Fibroblast of mammary gland (primary cell): ENCODE measurements at regions not wholly inside any gene's neighbourhood (a gene's known extent, or its start where the extent isn't known, plus 50 kb on each side); places are given as distances from the start of the nearest gene placed in this dataset.

Experiments
- DNase-seq: peaks from one replicate; pipeline ENCODE4 v3.0.0-alpha.2; 2010; ENCODE audit warnings: low read depth
- H3K4me3 ChIP-seq: 2 replicates; pipeline ENCODE4 v1.5.1; 2011; ENCODE audit warnings: low read depth, mild to moderate bottlenecking, low read length, moderate library complexity; ENCODE audit not compliant: control insufficient read depth
- TF ChIP-seq, protein P1 (sequence below): conservative IDR thresholded peaks from 2 replicates; pipeline ENCODE4 v1.5.1; 2011; ENCODE audit warnings: low read depth, low read length, inconsistent platforms; ENCODE audit not compliant: control insufficient read depth, insufficient read depth

GRCh38 chr19:30320916-30321315 lies 51.3 kb upstream of the ZNF536 start:
- TF ChIP-seq, protein P1, sequence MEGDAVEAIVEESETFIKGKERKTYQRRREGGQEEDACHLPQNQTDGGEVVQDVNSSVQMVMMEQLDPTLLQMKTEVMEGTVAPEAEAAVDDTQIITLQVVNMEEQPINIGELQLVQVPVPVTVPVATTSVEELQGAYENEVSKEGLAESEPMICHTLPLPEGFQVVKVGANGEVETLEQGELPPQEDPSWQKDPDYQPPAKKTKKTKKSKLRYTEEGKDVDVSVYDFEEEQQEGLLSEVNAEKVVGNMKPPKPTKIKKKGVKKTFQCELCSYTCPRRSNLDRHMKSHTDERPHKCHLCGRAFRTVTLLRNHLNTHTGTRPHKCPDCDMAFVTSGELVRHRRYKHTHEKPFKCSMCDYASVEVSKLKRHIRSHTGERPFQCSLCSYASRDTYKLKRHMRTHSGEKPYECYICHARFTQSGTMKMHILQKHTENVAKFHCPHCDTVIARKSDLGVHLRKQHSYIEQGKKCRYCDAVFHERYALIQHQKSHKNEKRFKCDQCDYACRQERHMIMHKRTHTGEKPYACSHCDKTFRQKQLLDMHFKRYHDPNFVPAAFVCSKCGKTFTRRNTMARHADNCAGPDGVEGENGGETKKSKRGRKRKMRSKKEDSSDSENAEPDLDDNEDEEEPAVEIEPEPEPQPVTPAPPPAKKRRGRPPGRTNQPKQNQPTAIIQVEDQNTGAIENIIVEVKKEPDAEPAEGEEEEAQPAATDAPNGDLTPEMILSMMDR: no peak
- DNase-seq: no peak
- H3K4me3 ChIP-seq: no peak overlapping the region
